GM12891 (cell line): ENCODE measurements at regions not wholly inside any gene's neighbourhood (a gene's known extent, or its start where the extent isn't known, plus 50 kb on each side); places are given as distances from the start of the nearest gene placed in this dataset.

Source experiments
- PAX5 ChIP-seq: IDR thresholded peaks from 2 replicates; pipeline ENCODE4 v1.6.1; 2011; ENCODE audit warnings: low read length, moderate library complexity, mild to moderate bottlenecking; ENCODE audit not compliant: insufficient read depth, severe bottlenecking
- POLR2A ChIP-seq: IDR thresholded peaks from 2 replicates; pipeline ENCODE4 v1.6.1; 2011; ENCODE audit warnings: low read depth, low read length, control low read depth
- POLR2AphosphoS5 ChIP-seq: IDR thresholded peaks from 2 replicates; pipeline ENCODE4 v1.6.1; 2011; ENCODE audit warnings: low read depth, low read length, control low read depth
- TAF1 ChIP-seq: IDR thresholded peaks from 2 replicates; pipeline ENCODE4 v1.6.1; 2011; ENCODE audit warnings: low read depth, low read length, control low read depth

DNA sequence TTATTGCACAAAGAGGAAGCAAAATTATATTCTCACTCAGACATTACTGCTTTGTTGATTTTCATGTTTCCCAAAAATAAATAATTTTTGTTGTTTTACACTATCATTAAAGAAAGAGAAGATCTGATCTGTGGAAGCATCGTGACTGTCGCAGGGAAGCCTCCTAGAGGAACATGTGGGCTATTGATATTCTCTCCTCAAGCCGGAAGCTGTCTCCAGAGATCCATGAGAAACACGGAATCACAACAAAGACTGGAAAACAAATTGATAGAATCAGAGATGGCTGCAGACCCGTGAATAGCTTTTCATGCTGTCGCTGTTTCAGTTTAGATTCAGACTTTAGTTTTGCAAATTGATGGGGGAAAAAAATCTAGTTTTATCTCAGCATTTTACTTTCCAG lies 235.2 kb upstream of the TMPO start:
- TF ChIP-seq POLR2AphosphoS5 (no peak), TAF1 (no peak), POLR2A (no peak), PAX5 (no peak)
